Neuron (in vitro differentiated cells): ENCODE measurements at regions not wholly inside any gene's neighbourhood (a gene's known extent, or its start where the extent isn't known, plus 50 kb on each side); places are given as distances from the start of the nearest gene placed in this dataset.
"Not testable (repeated sequence)": the region's sequence is repeated elsewhere in the genome, so short reads cannot be mapped to it uniquely, and the experiment has no call there.

ENCODE experiments used
- H2AFZ ChIP-seq: one replicate; pipeline ENCODE4 v1.6.1; 2013; ENCODE audit warnings: low read depth, mild to moderate bottlenecking, inconsistent platforms, low read length, moderate library complexity
- H3K27me3 ChIP-seq: one replicate; pipeline ENCODE4 v1.6.1; 2013; ENCODE audit warnings: low read length; ENCODE audit not compliant: insufficient read depth
- H3K36me3 ChIP-seq: one replicate; pipeline ENCODE4 v1.6.1; 2013; ENCODE audit warnings: low read length; ENCODE audit not compliant: insufficient read depth
- H3K4me1 ChIP-seq: one replicate; pipeline ENCODE4 v1.6.1; 2013; ENCODE audit warnings: low read length; ENCODE audit not compliant: insufficient read depth
- H3K4me3 ChIP-seq: 2 replicates; pipeline ENCODE4 v1.5.1; 2013; ENCODE audit warnings: mild to moderate bottlenecking, low read length, moderate library complexity
- H3K9me3 ChIP-seq: one replicate; pipeline ENCODE4 v1.6.1; 2013; ENCODE audit warnings: low read length

GRCh38 chr4:18159117-18159912 is 137.8 kb upstream of the LCORL start:
- not testable (repeated sequence) for H3K27me3 ChIP-seq, H3K4me1 ChIP-seq, H2AFZ ChIP-seq, H3K9me3 ChIP-seq, H3K4me3 ChIP-seq, H3K36me3 ChIP-seq

- Histone ChIP-seq H3K4me1 (no peaks in the 10 kb centered on the region), H3K27me3 (no peaks in the 10 kb centered on the region), H3K4me3 (no peak overlapping the region), H3K36me3 (no peaks in the 10 kb centered on the region), H3K9me3 (no peaks in the 10 kb centered on the region), H2AFZ (no peak overlapping the region)
Measured at GRCh38 chr4:18155067-18156041, 133.8 kb upstream of the LCORL start.

- no peaks in the 10 kb centered on the region for H3K36me3 ChIP-seq
Measured at GRCh38 chr4:18138076-18138665, 116.6 kb upstream of the LCORL start.

GRCh38 chr4:18134111-18134510 is 112.6 kb upstream of the LCORL start:
- no peak overlapping the region for H2AFZ ChIP-seq
- H3K27me3 ChIP-seq = no peaks in the 10 kb centered on the region
- no peak overlapping the region for H3K4me3 ChIP-seq
- no peaks in the 10 kb centered on the region for H3K36me3 ChIP-seq
- H3K9me3 ChIP-seq = no peaks in the 10 kb centered on the region
- no peaks in the 10 kb centered on the region for H3K4me1 ChIP-seq

More at GRCh38 chr4:18138076-18138665, 116.6 kb upstream of the LCORL start:
- Histone ChIP-seq H3K27me3 (no peaks in the 10 kb centered on the region), H2AFZ (no peak overlapping the region), H3K4me1 (no peaks in the 10 kb centered on the region), H3K4me3 (no peak overlapping the region), H3K9me3 (no peaks in the 10 kb centered on the region)

- H3K9me3 ChIP-seq = no peaks in the 10 kb centered on the region
- H3K27me3 ChIP-seq = no peaks in the 10 kb centered on the region
- H3K4me1 ChIP-seq = no peaks in the 10 kb centered on the region
- no peaks in the 10 kb centered on the region for H3K36me3 ChIP-seq
- no peak overlapping the region for H2AFZ ChIP-seq
- no peak overlapping the region for H3K4me3 ChIP-seq
Measured at GRCh38 chr4:18130256-18130655, 108.7 kb upstream of the LCORL start.

GRCh38 chr4:18128241-18128640 is 106.7 kb upstream of the LCORL start:
- Histone ChIP-seq H3K4me3 (no peak overlapping the region), H3K9me3 (no peaks in the 10 kb centered on the region), H3K36me3 (no peaks in the 10 kb centered on the region), H3K4me1 (no peaks in the 10 kb centered on the region), H2AFZ (no peak overlapping the region), H3K27me3 (no peaks in the 10 kb centered on the region)

- Histone ChIP-seq H3K4me3 (no peak overlapping the region), H3K27me3 (no peaks in the 10 kb centered on the region), H3K36me3 (no peaks in the 10 kb centered on the region), H3K4me1 (no peaks in the 10 kb centered on the region), H3K9me3 (no peaks in the 10 kb centered on the region), H2AFZ (no peak overlapping the region)
Measured at GRCh38 chr4:18127030-18127429, 105.5 kb upstream of the LCORL start.

- H3K27me3 ChIP-seq = peaks cover 4% of the 10 kb centered on the region
- no peaks in the 10 kb centered on the region for H3K36me3 ChIP-seq
- H3K4me3 ChIP-seq = no peak overlapping the region
- H2AFZ ChIP-seq = no peak overlapping the region
- peaks cover 2% of the 10 kb centered on the region for H3K4me1 ChIP-seq
- no peaks in the 10 kb centered on the region for H3K9me3 ChIP-seq
Measured at GRCh38 chr4:18113710-18114331, 92.3 kb upstream of the LCORL start.

GRCh38 chr4:18111081-18111480 is 89.5 kb upstream of the LCORL start:
- Histone ChIP-seq H3K36me3 (no peaks in the 10 kb centered on the region), H3K9me3 (no peaks in the 10 kb centered on the region), H2AFZ (no peak overlapping the region), H3K27me3 (peaks cover 4% of the 10 kb centered on the region), H3K4me1 (peaks cover 1% of the 10 kb centered on the region), H3K4me3 (no peak overlapping the region)

GRCh38 chr4:18110099-18110498 is 88.5 kb upstream of the LCORL start:
- no peaks in the 10 kb centered on the region for H3K9me3 ChIP-seq
- no peaks in the 10 kb centered on the region for H3K36me3 ChIP-seq

GRCh38 chr4:18109676-18110075 is 88.1 kb upstream of the LCORL start:
- H3K9me3 ChIP-seq = no peaks in the 10 kb centered on the region
- no peaks in the 10 kb centered on the region for H3K4me1 ChIP-seq
- H3K27me3 ChIP-seq = peaks cover 4% of the 10 kb centered on the region
- H2AFZ ChIP-seq = no peak overlapping the region
- no peak overlapping the region for H3K4me3 ChIP-seq
- no peaks in the 10 kb centered on the region for H3K36me3 ChIP-seq

More at GRCh38 chr4:18110099-18110498, 88.5 kb upstream of the LCORL start:
- Histone ChIP-seq H3K4me1 (no peaks in the 10 kb centered on the region), H3K27me3 (peaks cover 4% of the 10 kb centered on the region), H2AFZ (no peak overlapping the region), H3K4me3 (no peak overlapping the region)

GRCh38 chr4:18107848-18108528 is 86.4 kb upstream of the LCORL start:
- not testable (repeated sequence) for H3K4me3 ChIP-seq, H3K27me3 ChIP-seq, H2AFZ ChIP-seq, H3K36me3 ChIP-seq, H3K4me1 ChIP-seq, H3K9me3 ChIP-seq
